Aorta (tissue), 5 donors: ENCODE measurements at regions not wholly inside any gene's neighbourhood (a gene's known extent, or its start where the extent isn't known, plus 50 kb on each side); places are given as distances from the start of the nearest gene placed in this dataset.

Experiments
- ATAC-seq: fragments of 200-7000 bp; cut with Tn5 transposase; one replicate; pipeline ENCODE4 v1.9.1; 2022; ENCODE audit warnings: moderate library complexity; ENCODE audit not compliant: low FRiP score
- DNase-seq, 2 donors: peaks; one replicate each; pipeline ENCODE4 v3.0.0-alpha.2; 2020
- H3K27ac ChIP-seq, 2 donors: one replicate each; pipeline ENCODE4 v1.5.1; 2013; ENCODE audit warnings: low read length in 2 of 2, mild to moderate bottlenecking in 2 of 2, moderate library complexity in 2 of 2, control low read depth in 1 of 2, inconsistent platforms in 1 of 2, low read depth in 1 of 2
- H3K27me3 ChIP-seq, 2 donors: one replicate each; pipeline ENCODE4 v1.6.1; 2013; ENCODE audit warnings: control low read depth in 1 of 2, low read length in 1 of 2, mild to moderate bottlenecking in 1 of 2, moderate library complexity in 1 of 2; ENCODE audit not compliant: insufficient read depth in 2 of 2, control insufficient read depth in 1 of 2
- H3K36me3 ChIP-seq, 2 donors: one replicate each; pipeline ENCODE4 v1.6.1; 2013; ENCODE audit warnings: control low read depth in 1 of 2, low read length in 1 of 2, mild to moderate bottlenecking in 1 of 2; ENCODE audit not compliant: insufficient read depth in 2 of 2, control insufficient read depth in 1 of 2
- H3K4me1 ChIP-seq, 2 donors: one replicate each; pipeline ENCODE4 v1.6.1; 2013; ENCODE audit warnings: low read length in 2 of 2, control low read depth in 1 of 2, mild to moderate bottlenecking in 1 of 2, moderate library complexity in 1 of 2; ENCODE audit not compliant: insufficient read depth in 2 of 2, control insufficient read depth in 1 of 2
- H3K4me3 ChIP-seq, 2 donors: one replicate each; pipeline ENCODE4 v1.5.1; 2013; ENCODE audit warnings: low read length in 2 of 2, control low read depth in 1 of 2, mild to moderate bottlenecking in 1 of 2
- H3K9me3 ChIP-seq: one replicate; pipeline ENCODE4 v1.6.1; 2013; ENCODE audit warnings: mild to moderate bottlenecking, low read length; ENCODE audit not compliant: control insufficient read depth
- WGBS, 2 donors: extraction: QIAGEN DNeasy Blood & Tissue Kit; methylation state at CpG; one replicate each; pipeline ENCODE4 v1.1.7; 2013; 5-methylcytosine and 5-hydroxymethylcytosine counted together
- intact Hi-C, 2 donors: fragments of 100-400 bp; cut with DNase I; formaldehyde crosslinking; loops; one replicate each; pipeline versions ENCODE4 v1.14.2 to v1.15.0; 2022
- donor health status: healthy with polysubstance abuse.
- donor health status: Bipolar disorder and iron deficiency.
- donor health status: DM: no; HTN: no; CAD: no.
- donor health status: DM: no; HTN: no; CAD: no.
- donor health status: DM: yes; HTN: yes; CAD: no.

GRCh38 chr15:38819387-38819950 is 254.9 kb upstream of the RASGRP1 start:
- H3K4me3 ChIP-seq: no peak overlapping the region
- H3K27me3 ChIP-seq: no peaks in the 10 kb centered on the region
- 83 to 87% methylated on average over 8 of the region's 8 CpGs for WGBS, 2 donors
- H3K9me3 ChIP-seq: no peaks in the 10 kb centered on the region
- ATAC-seq (no peak), DNase-seq (no peak)
- no peaks in the 10 kb centered on the region for H3K4me1 ChIP-seq
- no peaks in the 10 kb centered on the region for H3K36me3 ChIP-seq
- intact Hi-C loops: loop anchor here (5.0 to 10.0 kb wide), 4 partner anchors 115 to 935 kb away; partner anchors contain the start of gene THBS1 (in 2 of the 2)
- H3K27ac ChIP-seq: no peak overlapping the region

GRCh38 chr15:38823263-38823662 is 258.6 kb upstream of the RASGRP1 start:
- H3K4me1 ChIP-seq: no peaks in the 10 kb centered on the region
- intact Hi-C loops: no loop called here
- no peaks in the 10 kb centered on the region for H3K36me3 ChIP-seq
- H3K9me3 ChIP-seq: no peaks in the 10 kb centered on the region
- WGBS, 2 donors: 55 to 70% methylated on average over 3 of the region's 3 CpGs
- DNase-seq: no peak
- ATAC-seq: no peak
- no peak overlapping the region for H3K27ac ChIP-seq
- H3K4me3 ChIP-seq: no peak overlapping the region
- H3K27me3 ChIP-seq: no peaks in the 10 kb centered on the region

- intact Hi-C loops: no loop called here
- Histone ChIP-seq H3K4me1 (no peaks in the 10 kb centered on the region), H3K9me3 (no peaks in the 10 kb centered on the region), H3K27me3 (no peaks in the 10 kb centered on the region), H3K27ac (no peak overlapping the region), H3K4me3 (no peak overlapping the region), H3K36me3 (no peaks in the 10 kb centered on the region)
- ATAC-seq (no peak), DNase-seq (no peak)
- WGBS, 2 donors: 79 to 80% methylated on average over 3 of the region's 3 CpGs
Observed at GRCh38 chr15:38824719-38825118, 260.1 kb upstream of the RASGRP1 start.

- no peaks in the 10 kb centered on the region for H3K36me3 ChIP-seq
- no peak for DNase-seq
- WGBS, 2 donors: 68% methylated on average over 2 of the region's 2 CpGs
- ATAC-seq: no peak
- H3K27ac ChIP-seq: no peak overlapping the region
- H3K9me3 ChIP-seq: no peaks in the 10 kb centered on the region
- no peaks in the 10 kb centered on the region for H3K27me3 ChIP-seq
- no peaks in the 10 kb centered on the region for H3K4me1 ChIP-seq
- intact Hi-C loops: no loop called here
- no peak overlapping the region for H3K4me3 ChIP-seq
Observed at GRCh38 chr15:38826880-38827279, 262.3 kb upstream of the RASGRP1 start.

- Histone ChIP-seq H3K36me3 (no peaks in the 10 kb centered on the region), H3K4me3 (no peak overlapping the region), H3K4me1 (no peaks in the 10 kb centered on the region), H3K9me3 (no peaks in the 10 kb centered on the region), H3K27me3 (no peaks in the 10 kb centered on the region), H3K27ac (no peak overlapping the region)
- 49% methylated on average over 4 of the region's 4 CpGs for WGBS, 2 donors
- ATAC-seq: no peak
- no peak for DNase-seq
- intact Hi-C loops: no loop called here
Observed at GRCh38 chr15:38828031-38828532, 263.5 kb upstream of the RASGRP1 start.

- no peak for DNase-seq
- WGBS, 2 donors: 94 to 95% methylated on average over 1 of the region's 1 CpG
- no peaks in the 10 kb centered on the region for H3K9me3 ChIP-seq
- H3K4me3 ChIP-seq: no peak overlapping the region
- no peak overlapping the region for H3K27ac ChIP-seq
- no peaks in the 10 kb centered on the region for H3K27me3 ChIP-seq
- H3K36me3 ChIP-seq: no peaks in the 10 kb centered on the region
- H3K4me1 ChIP-seq: no peaks in the 10 kb centered on the region
- ATAC-seq: no peak
- intact Hi-C loops: no loop called here
Observed at GRCh38 chr15:38829086-38829485, 264.5 kb upstream of the RASGRP1 start.

GRCh38 chr15:38842226-38842625 is 277.6 kb upstream of the RASGRP1 start:
- Histone ChIP-seq H3K36me3 (no peaks in the 10 kb centered on the region), H3K27ac (no peak overlapping the region), H3K4me1 (no peaks in the 10 kb centered on the region), H3K4me3 (no peak overlapping the region), H3K27me3 (no peaks in the 10 kb centered on the region), H3K9me3 (peaks cover 1% of the 10 kb centered on the region)
- ATAC-seq (no peak), DNase-seq (no peak)
- intact Hi-C loops: no loop called here
- WGBS, 2 donors: 52 to 61% methylated on average over 1 of the region's 1 CpG

GRCh38 chr15:38843051-38843501 is 278.5 kb upstream of the RASGRP1 start:
- DNase-seq: no peak
- Histone ChIP-seq H3K9me3 (peaks cover 1% of the 10 kb centered on the region), H3K27me3 (no peaks in the 10 kb centered on the region), H3K27ac (no peak overlapping the region), H3K4me3 (no peak overlapping the region), H3K36me3 (no peaks in the 10 kb centered on the region), H3K4me1 (no peaks in the 10 kb centered on the region)
- intact Hi-C loops: no loop called here
- 76 to 77% methylated on average over 3 of the region's 3 CpGs for WGBS, 2 donors
- no peak for ATAC-seq

GRCh38 chr15:38843736-38844590 is 279.3 kb upstream of the RASGRP1 start:
- Histone ChIP-seq H3K27ac (no peak overlapping the region), H3K4me3 (no peak overlapping the region), H3K36me3 (no peaks in the 10 kb centered on the region), H3K27me3 (no peaks in the 10 kb centered on the region), H3K4me1 (no peaks in the 10 kb centered on the region), H3K9me3 (peaks cover 1% of the 10 kb centered on the region)
- DNase-seq (no peak), ATAC-seq (no peak)
- 67 to 69% methylated on average over 10 of the region's 10 CpGs for WGBS, 2 donors
- intact Hi-C loops: no loop called here
